Jurkat, Clone E6-1 (cell line): ENCODE measurements at regions not wholly inside any gene's neighbourhood (a gene's known extent, or its start where the extent isn't known, plus 50 kb on each side); places are given as distances from the start of the nearest gene placed in this dataset.

Experiments used
- DNase-seq: peaks from one replicate; pipeline ENCODE4 v3.0.0-alpha.2; 2011; ENCODE audit warnings: low read depth, low spot score
- H3K4me3 ChIP-seq: 2 replicates; pipeline ENCODE4 v1.5.1; 2011; ENCODE audit warnings: mild to moderate bottlenecking, low read length, control low read depth, moderate library complexity

DNA sequence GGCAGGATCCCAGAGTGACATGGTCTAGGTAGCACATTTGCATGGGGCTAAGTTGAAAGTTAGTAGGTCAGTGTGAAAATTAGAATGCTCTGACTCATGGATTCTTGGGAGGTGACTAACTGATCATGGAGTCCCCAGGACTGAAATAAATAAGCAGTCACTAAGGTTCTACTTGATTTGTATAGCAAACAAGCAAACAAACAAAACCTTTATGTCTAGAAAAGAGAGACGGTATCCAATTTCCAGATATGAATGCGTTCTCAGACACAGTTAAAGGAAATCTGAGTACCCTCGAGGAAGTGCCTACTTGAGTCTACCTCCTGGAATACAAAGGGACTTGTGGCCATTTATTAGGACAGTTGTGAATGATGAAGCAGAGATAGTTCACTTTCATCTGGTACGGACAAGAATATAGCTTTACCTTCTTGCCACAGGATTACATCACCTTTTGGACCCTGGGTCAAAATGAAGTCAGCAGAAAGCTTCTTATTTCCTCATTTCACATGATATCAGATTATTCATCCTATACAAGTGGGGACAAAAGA lies 54.3 kb upstream of the AGPS start:
- no peak for DNase-seq
- no peak overlapping the region for H3K4me3 ChIP-seq

DNA sequence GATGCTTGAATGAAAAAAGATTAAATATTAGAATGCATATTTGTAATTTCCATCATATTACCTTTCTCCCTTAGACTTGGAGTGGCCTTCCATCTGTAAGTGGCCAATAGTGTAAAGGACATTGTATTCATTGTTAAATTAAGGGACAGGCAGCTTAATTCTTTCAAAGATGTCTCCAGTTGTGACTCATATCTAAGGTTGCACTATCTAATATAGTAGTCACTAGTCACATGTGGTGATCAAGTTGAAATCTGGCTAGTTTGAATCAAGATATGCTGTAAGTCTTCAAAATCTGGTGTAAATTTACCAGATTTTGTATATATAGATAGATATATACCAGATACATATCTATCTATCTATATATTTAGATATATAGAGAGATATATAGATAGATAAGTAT lies 52.4 kb upstream of the AGPS start:
- DNase-seq = no peak
- no peak overlapping the region for H3K4me3 ChIP-seq

DNA sequence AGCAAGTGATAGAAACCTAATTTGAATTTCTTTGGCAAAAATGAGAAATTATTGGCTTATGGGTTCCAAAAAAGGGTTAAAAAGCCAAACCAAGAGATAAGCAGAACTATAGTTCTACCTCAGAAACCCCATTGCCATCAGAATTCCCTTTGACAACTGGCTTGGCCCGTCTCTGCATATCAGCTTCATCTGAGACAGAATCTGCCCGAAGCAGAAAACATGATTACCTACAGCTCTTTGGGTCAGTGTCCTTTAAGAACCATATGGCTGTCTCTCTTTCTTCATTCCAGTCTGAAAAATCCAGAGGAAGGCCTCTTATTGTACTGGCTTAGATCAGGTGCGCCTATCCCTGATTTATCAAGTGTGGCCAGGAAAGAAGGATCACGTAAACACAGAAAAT lies 49.8 kb upstream of the AGPS start:
- DNase-seq = no peak
- H3K4me3 ChIP-seq = no peak overlapping the region
